HL-60 (cell line): ENCODE measurements at regions not wholly inside any gene's neighbourhood (a gene's known extent, or its start where the extent isn't known, plus 50 kb on each side); places are given as distances from the start of the nearest gene placed in this dataset.

Experiments
- CTCF ChIP-seq: IDR thresholded peaks from one replicate; pipeline ENCODE4 v1.5.1; 2011; ENCODE audit warnings: low read length, control low read depth, inconsistent platforms; ENCODE audit not compliant: insufficient read depth
- POLR2AphosphoS5 ChIP-seq: IDR thresholded peaks from 2 replicates; pipeline ENCODE4 v1.6.1; 2012; ENCODE audit warnings: low read depth
- REST ChIP-seq: IDR thresholded peaks from 2 replicates; pipeline ENCODE4 v1.6.1; 2012; ENCODE audit warnings: low read depth; ENCODE audit not compliant: insufficient replicate concordance
- SPI1 ChIP-seq: IDR thresholded peaks from 2 replicates; pipeline ENCODE4 v1.6.1; 2012; ENCODE audit warnings: low read depth, mild to moderate bottlenecking, borderline replicate concordance

DNA sequence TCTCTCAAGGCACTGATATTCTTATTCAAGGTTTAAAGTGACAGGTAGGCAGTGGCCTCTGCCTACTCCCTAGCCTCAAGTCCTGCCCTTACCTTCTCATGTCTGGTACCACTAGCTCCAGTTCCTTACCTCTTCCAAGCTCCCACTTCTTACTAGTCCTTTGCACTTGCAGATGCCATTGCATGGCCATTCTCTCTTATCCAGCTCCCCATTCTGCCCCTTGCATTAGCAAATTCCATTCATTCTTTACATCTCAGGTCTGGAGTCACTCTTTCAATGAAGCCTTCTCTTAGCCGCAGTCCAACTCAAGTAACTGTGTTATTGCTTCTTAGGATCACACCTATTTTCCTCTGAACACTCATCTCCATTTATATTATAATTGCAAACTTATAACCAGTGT is 807.1 kb downstream of the EDEM1 start:
- no peak for TF ChIP-seq CTCF
- no peak for TF ChIP-seq REST
- no peak for TF ChIP-seq POLR2AphosphoS5
- no peak for TF ChIP-seq SPI1
